ENCODE measurements at regions not wholly inside any gene's neighbourhood (a gene's known extent, or its start where the extent isn't known, plus 50 kb on each side); places are given as distances from the start of the nearest gene placed in this dataset.

DNA sequence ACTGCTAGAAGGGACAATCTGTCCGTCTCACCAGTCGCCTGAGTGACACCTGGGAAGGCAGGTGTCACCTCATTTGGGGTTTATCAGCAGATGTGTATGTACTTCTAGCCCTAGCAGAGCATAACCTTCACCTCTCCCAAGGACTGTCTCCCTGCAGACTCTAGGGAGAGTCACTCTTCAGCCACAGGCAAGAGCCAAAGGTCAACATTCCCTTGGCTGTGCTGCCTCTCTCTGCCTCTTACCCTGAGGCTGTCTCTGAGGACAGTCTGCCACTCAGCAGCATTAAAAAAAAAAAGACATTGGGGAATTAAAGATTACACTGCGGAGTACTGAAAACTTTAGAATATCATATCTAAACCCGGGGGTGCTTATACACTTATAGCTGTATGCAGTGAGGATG, 377.7 kb upstream of the FZD8 start:
- no peak for TF ChIP-seq POLR2A (IDR thresholded peaks at IDR 0.05)
- TF ChIP-seq, protein P1, sequence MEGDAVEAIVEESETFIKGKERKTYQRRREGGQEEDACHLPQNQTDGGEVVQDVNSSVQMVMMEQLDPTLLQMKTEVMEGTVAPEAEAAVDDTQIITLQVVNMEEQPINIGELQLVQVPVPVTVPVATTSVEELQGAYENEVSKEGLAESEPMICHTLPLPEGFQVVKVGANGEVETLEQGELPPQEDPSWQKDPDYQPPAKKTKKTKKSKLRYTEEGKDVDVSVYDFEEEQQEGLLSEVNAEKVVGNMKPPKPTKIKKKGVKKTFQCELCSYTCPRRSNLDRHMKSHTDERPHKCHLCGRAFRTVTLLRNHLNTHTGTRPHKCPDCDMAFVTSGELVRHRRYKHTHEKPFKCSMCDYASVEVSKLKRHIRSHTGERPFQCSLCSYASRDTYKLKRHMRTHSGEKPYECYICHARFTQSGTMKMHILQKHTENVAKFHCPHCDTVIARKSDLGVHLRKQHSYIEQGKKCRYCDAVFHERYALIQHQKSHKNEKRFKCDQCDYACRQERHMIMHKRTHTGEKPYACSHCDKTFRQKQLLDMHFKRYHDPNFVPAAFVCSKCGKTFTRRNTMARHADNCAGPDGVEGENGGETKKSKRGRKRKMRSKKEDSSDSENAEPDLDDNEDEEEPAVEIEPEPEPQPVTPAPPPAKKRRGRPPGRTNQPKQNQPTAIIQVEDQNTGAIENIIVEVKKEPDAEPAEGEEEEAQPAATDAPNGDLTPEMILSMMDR (IDR thresholded peaks at IDR 0.05), result no peak
- no peak for TF ChIP-seq EP300 (IDR thresholded peaks at IDR 0.05)
